ENCODE measurements at regions not wholly inside any gene's neighbourhood (a gene's known extent, or its start where the extent isn't known, plus 50 kb on each side); places are given as distances from the start of the nearest gene placed in this dataset.
"Not testable (repeated sequence)": the region's sequence is repeated elsewhere in the genome, so short reads cannot be mapped to it uniquely, and the experiment has no call there.

- DNase-seq: not testable (repeated sequence)
These were observed 78.3 kb upstream of the EED start for GRCh38 chr11:86166287-86166686.

- DNase-seq: no peak
These were observed 80.4 kb upstream of the EED start for GRCh38 chr11:86164106-86164505.

DNA sequence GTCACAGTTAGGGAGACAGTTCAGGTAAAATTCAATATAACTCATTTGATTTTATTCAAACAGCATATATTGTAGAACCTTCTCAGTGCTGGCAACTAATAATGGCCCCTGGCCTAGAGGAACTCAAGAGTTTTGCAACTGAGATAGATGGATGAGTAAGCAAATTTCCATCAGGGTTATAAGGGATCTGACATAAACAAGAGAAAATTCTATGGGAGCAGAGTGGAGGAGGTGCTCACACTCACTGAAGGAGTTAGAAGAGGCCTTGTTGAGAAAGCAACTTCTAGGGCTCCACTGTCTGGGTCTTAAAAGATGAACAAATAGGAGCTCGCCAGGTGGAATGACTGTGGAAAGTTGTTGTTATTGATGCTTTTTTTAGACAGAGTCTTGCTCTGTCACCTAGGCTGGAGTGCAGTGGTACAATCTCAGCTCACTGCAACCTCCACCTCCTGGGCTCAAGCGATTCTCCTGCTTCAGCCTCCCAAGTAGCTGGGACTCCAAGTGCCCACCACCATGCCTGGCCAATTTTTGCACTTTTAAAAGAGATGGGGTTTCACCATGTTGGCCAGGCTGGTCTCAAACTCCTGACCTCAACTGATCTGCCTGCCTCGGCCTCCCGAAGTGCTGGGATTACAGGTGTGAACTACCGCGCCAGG lies 81.2 kb upstream of the EED start:
- not testable (repeated sequence) for DNase-seq

DNA sequence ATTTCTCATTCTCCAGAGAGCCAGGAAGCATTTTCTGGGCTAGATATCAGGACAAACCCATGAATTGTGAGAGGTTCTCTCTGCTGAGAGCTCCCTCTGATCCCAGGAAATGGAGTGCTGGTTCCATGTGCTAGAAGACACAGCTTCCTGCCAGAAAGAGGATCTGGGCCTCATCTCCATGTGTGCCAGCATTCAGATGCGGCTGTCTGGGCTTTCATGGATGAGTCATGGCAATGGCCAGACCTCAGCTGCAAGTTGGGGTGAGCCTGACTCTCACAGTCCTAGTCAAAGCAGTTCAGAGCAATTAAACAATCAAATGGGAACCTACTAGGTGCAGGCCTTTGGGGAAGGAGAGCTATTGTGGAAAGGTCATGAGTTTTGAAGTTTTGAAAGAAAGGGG lies 82.3 kb upstream of the EED start:
- DNase-seq: no peak

- no peak for DNase-seq
These were observed 82.7 kb upstream of the EED start for GRCh38 chr11:86161837-86162236.

- no peak for DNase-seq
These were observed 83.2 kb upstream of the EED start for GRCh38 chr11:86161336-86161735.

DNA sequence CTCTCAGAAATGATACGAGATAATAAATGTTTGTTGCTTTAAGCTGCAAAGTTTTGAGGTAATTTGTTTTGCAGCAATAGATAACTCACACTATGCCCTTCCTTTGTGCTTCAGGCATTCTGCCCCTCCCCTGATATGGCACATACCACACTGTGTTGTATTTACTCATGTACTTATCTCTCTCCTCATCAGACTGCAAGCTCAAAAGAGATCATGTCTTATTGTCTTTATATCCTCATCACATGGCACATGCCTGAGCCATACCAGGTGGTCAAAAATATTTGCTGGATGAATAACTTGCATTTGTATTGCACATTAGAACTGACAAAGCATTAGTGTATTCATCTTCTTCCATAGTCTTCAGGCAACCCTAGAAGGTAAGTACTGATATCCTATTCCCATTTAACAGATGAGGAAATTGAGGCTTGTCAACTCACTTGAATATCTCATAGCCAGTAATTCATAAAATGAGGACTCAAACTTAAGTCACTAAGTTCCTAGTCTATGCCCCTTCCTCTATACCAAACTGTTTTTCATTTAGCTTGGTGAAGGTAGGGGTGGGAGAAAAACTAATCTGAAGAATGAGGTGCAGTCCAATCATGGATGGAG lies 83.9 kb upstream of the EED start:
- no peak for DNase-seq

DNA sequence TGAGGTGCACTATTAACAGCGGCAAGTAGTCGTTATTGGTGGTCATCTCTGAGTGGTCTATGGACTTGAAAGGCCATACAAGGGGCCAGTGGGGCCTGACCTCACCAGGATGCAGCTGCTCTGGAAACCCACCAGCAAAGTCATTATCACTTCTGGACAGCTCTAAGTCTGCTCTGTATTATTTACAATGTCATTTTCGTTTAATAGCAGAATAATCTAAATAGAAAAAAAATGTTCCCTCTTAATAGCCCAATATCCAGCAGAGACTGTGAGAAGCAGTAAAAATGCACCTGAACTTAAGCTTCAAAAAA lies 85.0 kb upstream of the EED start:
- DNase-seq: no peak

DNA sequence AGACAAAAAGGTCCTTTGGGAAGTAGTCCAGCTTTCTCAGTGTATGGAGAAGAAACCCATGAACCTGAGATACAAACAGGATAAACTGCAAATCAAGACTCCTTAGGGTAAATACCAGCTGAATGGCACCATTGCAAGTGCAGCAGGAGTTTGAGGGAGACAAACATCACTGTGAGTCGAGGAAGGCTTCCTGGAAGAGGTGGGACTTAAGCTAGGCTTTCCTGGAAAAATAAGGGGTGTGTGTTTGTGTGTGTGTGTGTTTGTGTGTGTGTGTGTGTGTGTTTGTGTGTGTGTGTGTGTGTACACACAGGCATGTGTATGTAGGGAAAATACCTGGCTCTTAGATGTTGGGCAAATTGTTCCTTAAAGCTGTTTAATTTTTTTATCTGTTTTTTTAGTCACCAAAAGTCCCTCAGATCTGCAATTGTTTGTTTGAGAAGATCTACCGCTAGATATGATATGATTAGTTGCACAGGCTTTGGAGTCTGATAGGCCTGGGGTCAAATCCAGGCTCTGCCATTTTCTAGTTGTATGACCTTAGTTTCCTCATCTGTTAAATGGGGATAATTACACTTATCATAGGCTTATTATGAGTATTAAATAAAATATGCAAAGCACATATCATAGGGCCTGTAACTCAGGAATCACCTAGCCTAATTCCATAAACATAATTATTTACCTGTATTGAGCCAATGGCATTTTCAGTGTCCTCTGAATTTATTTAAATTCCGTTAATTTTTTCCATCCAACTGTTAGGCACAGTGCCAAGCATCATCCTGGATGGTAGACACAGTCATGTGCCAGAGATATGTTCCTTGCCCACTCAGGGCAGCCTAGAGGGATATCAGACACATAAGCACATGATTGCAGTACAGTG lies 85.6 kb upstream of the EED start:
- no peak for DNase-seq

GRCh38 chr11:86157797-86158378 lies 86.7 kb upstream of the EED start:
- no peak for DNase-seq

- no peak for DNase-seq
These were observed 87.6 kb upstream of the PICALM start for GRCh38 chr11:86156397-86156955.

DNA sequence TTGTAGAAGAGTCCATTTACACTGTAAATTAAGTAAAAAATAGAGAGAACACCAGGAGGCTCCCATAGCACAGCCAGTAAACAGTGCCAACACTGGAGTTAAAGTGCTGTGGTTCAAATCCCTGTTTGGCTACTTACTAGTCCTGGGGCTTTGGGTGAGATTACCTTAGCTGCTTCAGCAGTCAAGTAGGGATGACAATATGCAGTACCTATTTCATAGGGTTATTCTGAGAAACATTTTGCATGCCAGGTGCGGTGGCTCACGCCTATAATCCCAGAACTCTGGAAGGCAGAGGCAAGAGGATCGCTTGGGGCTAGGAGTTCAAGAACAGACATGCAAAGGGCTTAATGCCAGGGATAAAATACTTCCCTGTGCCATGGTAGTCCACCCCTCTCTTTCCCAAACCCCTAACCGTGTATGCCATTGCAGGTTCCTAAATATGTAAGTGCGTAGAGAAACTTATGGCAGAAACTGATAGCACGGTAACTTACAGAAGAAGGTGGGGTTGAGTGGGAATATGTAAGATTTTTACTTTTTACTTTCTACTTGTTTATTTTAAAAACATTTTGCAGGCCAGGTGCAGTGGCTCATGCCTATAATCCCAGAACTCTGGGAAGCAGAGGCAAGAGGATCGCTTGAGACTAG lies 86.4 kb upstream of the PICALM start:
- DNase-seq: no peak

- no peak for DNase-seq
These were observed 84.6 kb upstream of the PICALM start for GRCh38 chr11:86153439-86153838.

DNA sequence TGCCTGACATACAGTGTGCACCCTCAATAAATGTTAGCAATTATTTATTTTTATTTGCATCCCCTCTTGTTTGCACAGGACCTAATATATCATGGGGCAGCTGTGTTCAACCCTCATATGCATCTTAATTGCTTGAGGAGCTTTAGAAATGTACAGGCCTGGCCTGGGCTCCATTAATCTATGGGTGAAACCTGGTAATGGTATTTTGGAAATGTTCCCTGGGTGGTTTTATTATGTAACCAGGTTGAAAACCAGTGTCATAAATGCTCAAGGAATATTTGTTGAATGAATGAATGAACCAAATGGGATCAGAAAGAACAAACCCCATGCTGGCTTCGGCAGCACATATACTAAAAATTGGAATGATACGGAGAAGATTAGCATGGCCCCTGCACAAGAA lies 84.0 kb upstream of the PICALM start:
- no peak for DNase-seq

GRCh38 chr11:86152006-86152862 lies 83.3 kb upstream of the PICALM start:
- DNase-seq: no peak

- DNase-seq: no peak
These were observed 82.5 kb upstream of the PICALM start for GRCh38 chr11:86151174-86152005.

DNA sequence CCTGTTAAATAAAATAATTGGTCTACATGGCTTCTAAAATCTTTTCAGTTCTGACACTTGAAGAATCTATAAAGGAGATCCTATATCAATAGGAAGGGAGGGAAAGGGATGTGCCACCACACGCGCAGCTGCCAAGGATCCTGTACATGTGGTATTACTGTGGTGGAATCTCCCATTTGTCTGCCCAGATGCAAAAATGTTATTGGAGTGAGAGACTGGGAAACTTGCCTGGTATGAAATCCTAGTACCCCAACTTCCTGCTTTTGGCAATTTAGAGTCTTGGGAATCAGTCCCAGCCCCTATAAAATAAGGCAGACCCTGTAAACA lies 81.9 kb upstream of the PICALM start:
- no peak for DNase-seq

- DNase-seq: no peak
These were observed 80.9 kb upstream of the PICALM start for GRCh38 chr11:86149792-86150191.

GRCh38 chr11:86148345-86148747 lies 79.5 kb upstream of the PICALM start:
- DNase-seq: no peak

DNA sequence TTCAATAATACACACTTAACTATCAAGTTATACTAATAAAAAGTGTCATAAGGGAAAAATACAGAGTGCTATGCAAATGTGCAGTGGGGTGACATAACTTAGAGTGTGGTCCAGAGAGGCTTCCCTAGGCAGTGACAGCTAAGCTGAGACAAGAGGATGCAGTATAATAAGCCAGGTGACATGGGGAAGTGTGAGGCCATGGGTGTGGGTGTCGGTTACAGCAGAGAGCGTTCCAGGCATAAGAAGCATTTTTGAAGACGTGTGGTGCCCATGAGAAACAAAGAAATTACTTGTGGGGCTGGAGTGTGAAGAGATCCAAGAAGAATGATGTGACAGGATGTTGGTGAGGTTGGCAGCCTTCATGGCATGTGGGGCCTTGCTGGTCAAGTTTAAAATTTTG lies 78.1 kb upstream of the PICALM start:
- no peak for DNase-seq

GRCh38 chr11:86145439-86146156 lies 76.7 kb upstream of the PICALM start:
- DNase-seq: no peak
